SK-N-SH (cell line): ENCODE measurements at regions not wholly inside any gene's neighbourhood (a gene's known extent, or its start where the extent isn't known, plus 50 kb on each side); places are given as distances from the start of the nearest gene placed in this dataset.
A peak's percentile ranks its signal among the peaks of the same experiment; 100 is the strongest.

Source experiments
- CTCF ChIA-PET: fragments of 300-600, 350-600 bp; formaldehyde crosslinking; extraction: SDS; loops from one replicate; lab custom pipeline; 2021; lab: Yijun Ruan, JAX
- POLR2A ChIA-PET: fragments of 350-600 bp; sonication (Branson Sonifier 250); formaldehyde crosslinking; extraction: SDS; loops from one replicate; lab custom pipeline; 2020; ENCODE audit warnings: antibody characterized with exemption, inconsistent platforms; lab: Yijun Ruan, JAX
- DNase-seq: peaks from one replicate; pipeline ENCODE4 v3.0.0; 2012
- H2AFZ ChIP-seq: fragments of 200-600 bp; sonication (generic); 2 replicates; pipeline ENCODE4 v1.8.1; 2016; ENCODE audit warnings: antibody characterized with exemption, mild to moderate bottlenecking, low read depth
- H3F3A ChIP-seq: fragments of 200-600 bp; sonication (generic); replicated peaks from 2 replicates; pipeline ENCODE3; 2016; ENCODE audit warnings: antibody characterized with exemption, mild to moderate bottlenecking; ENCODE audit not compliant: insufficient read depth
- H3K27ac ChIP-seq, 2 experiments: fragments of 200-500 bp in 1 of 2; fragments of 200-600 bp in 1 of 2; sonication (Bioruptor generic) in 1 of 2; sonication (generic), shearing (Covaris generic) in 1 of 2; 2 replicates each; pipeline versions ENCODE4 v1.5.1 to v1.6.1; 2014 to 2016; ENCODE audit warnings: low read depth in 2 of 2, inconsistent platforms in 1 of 2, low read length in 1 of 2, mild to moderate bottlenecking in 1 of 2, mixed read lengths in 1 of 2
- H3K27me3 ChIP-seq: fragments of 200-600 bp; sonication (generic), shearing (Covaris generic); 2 replicates; pipeline ENCODE4 v1.6.1; 2016; ENCODE audit warnings: mixed run types; ENCODE audit not compliant: insufficient read depth
- H3K36me3 ChIP-seq, 2 experiments: fragments of 200-500 bp in 1 of 2; fragments of 200-600 bp in 1 of 2; sonication (Bioruptor generic) in 1 of 2; sonication (generic) in 1 of 2; replicated peaks in 1 of 2; 2 replicates each; pipeline versions ENCODE3 to v1.5.1; 2014 to 2016; ENCODE audit warnings: low read length in 1 of 2, mild to moderate bottlenecking in 1 of 2; ENCODE audit not compliant: insufficient read depth in 2 of 2, control insufficient read depth in 1 of 2
- H3K4me1 ChIP-seq, 2 experiments: fragments of 200-500 bp in 1 of 2; fragments of 200-600 bp in 1 of 2; sonication (Bioruptor generic) in 1 of 2; sonication (generic), shearing (Covaris generic) in 1 of 2; 2 replicates each; pipeline versions ENCODE4 v1.5.1 to v1.6.1; 2014 to 2016; ENCODE audit warnings: low read depth in 1 of 2, low read length in 1 of 2, mixed run types in 1 of 2; ENCODE audit not compliant: insufficient read depth in 2 of 2, control insufficient read depth in 1 of 2
- H3K4me2 ChIP-seq: fragments of 200-600 bp; sonication (generic), shearing (Covaris generic); 2 replicates; pipeline ENCODE4 v1.6.1; 2017; ENCODE audit warnings: mixed run types
- H3K4me3 ChIP-seq, 2 experiments: fragments of 200-500 bp in 1 of 2; fragments of 200-600 bp in 1 of 2; sonication (Bioruptor generic) in 1 of 2; sonication (generic), shearing (Covaris generic) in 1 of 2; 2 replicates each; pipeline versions ENCODE4 v1.5.1 to v1.8.1; 2014 to 2016; ENCODE audit warnings: low read depth in 2 of 2, inconsistent platforms in 1 of 2, low read length in 1 of 2, mild to moderate bottlenecking in 1 of 2, mixed read lengths in 1 of 2, moderate library complexity in 1 of 2
- H3K79me2 ChIP-seq: fragments of 200-600 bp; sonication (generic); 2 replicates; pipeline ENCODE4 v1.8.1; 2017; ENCODE audit warnings: mild to moderate bottlenecking; ENCODE audit not compliant: insufficient read depth
- H3K9ac ChIP-seq: fragments of 200-600 bp; sonication (generic); 2 replicates; pipeline ENCODE4 v1.6.1; 2017; ENCODE audit warnings: mixed run types
- H3K9me2 ChIP-seq: fragments of 200-600 bp; sonication (generic); 2 replicates; pipeline ENCODE4 v1.6.1; 2017; ENCODE audit warnings: mixed run types
- H3K9me3 ChIP-seq: fragments of 200-600 bp; sonication (generic); 2 replicates; pipeline ENCODE4 v1.6.1; 2017; ENCODE audit warnings: mixed run types, mild to moderate bottlenecking, moderate library complexity
- H4K20me1 ChIP-seq: fragments of 200-600 bp; sonication (generic); 2 replicates; pipeline ENCODE4 v1.6.1; 2017; ENCODE audit warnings: mild to moderate bottlenecking, mixed run types; ENCODE audit not compliant: insufficient read depth
- EP300 ChIP-seq, 2 experiments: IDR thresholded peaks; 2 replicates each; pipeline versions ENCODE4 v1.4.0 to v1.6.1; 2012; ENCODE audit warnings: borderline replicate concordance in 1 of 2, low read depth in 1 of 2, low read length in 1 of 2
- EZH2phosphoT487 ChIP-seq: fragments of 200-600 bp; sonication (generic); IDR thresholded peaks from 2 replicates; pipeline ENCODE4 v1.6.1; 2017; ENCODE audit warnings: low read depth, mixed run types, mild to moderate bottlenecking, antibody characterized with exemption, moderate library complexity, borderline replicate concordance
- FOXJ3 ChIP-seq: sonication (generic); formaldehyde crosslinking; IDR thresholded peaks from 2 replicates; pipeline ENCODE4 v1.5.1; 2020; ENCODE audit warnings: mild to moderate bottlenecking, missing genetic modification reagents
- FOXM1 ChIP-seq: IDR thresholded peaks from 2 replicates; pipeline ENCODE4 v1.4.0; 2012; ENCODE audit warnings: low read depth, mild to moderate bottlenecking
- GABPA ChIP-seq: IDR thresholded peaks from 2 replicates; pipeline ENCODE4 v1.4.0; 2012; ENCODE audit warnings: low read depth, mild to moderate bottlenecking
- GATA2 ChIP-seq: sonication (generic); formaldehyde crosslinking; IDR thresholded peaks from 2 replicates; pipeline ENCODE4 v1.5.0; 2020; ENCODE audit warnings: mild to moderate bottlenecking, missing genetic modification reagents
- IRF3 ChIP-seq: fragments of 150-350 bp; IDR thresholded peaks from 2 replicates; pipeline ENCODE4 v1.6.1; 2016; ENCODE audit warnings: mild to moderate bottlenecking, low read depth, low read length
- JUND ChIP-seq: IDR thresholded peaks from 2 replicates; pipeline ENCODE4 v1.4.0; 2012
- MEF2A ChIP-seq: IDR thresholded peaks from 2 replicates; pipeline ENCODE4 v1.4.0; 2012; ENCODE audit warnings: low read depth, borderline replicate concordance
- POLR2AphosphoS5 ChIP-seq: IDR thresholded peaks from 2 replicates; pipeline ENCODE4 v1.6.1; 2012; ENCODE audit warnings: low read depth, low read length
- RCOR1 ChIP-seq: fragments of 150-350 bp; IDR thresholded peaks from 2 replicates; pipeline ENCODE4 v1.6.1; 2017; ENCODE audit warnings: antibody characterized with exemption, low read length
- RXRA ChIP-seq: IDR thresholded peaks from 2 replicates; pipeline ENCODE4 v1.4.0; 2012; ENCODE audit warnings: low read depth, mild to moderate bottlenecking, borderline replicate concordance
- SMC3 ChIP-seq: IDR thresholded peaks from 2 replicates; pipeline ENCODE4 v1.6.1; 2012; ENCODE audit warnings: low read depth, low read length, improper control_type of control experiment
- TCF12 ChIP-seq: IDR thresholded peaks from 2 replicates; pipeline ENCODE4 v1.4.0; 2012
- WGBS: methylation state at CpG from one replicate; pipeline ENCODE4 v1.1.6; 2017; ENCODE audit warnings: low lambda C conversion rate; 5-methylcytosine and 5-hydroxymethylcytosine counted together
- TF ChIP-seq, protein P1 (sequence below): fragments of 150-350 bp; IDR thresholded peaks from 2 replicates; pipeline ENCODE4 v1.6.1; 2017; ENCODE audit warnings: antibody characterized with exemption, low read length, low read depth, borderline replicate concordance
- TF ChIP-seq, protein P2 (sequence below): IDR thresholded peaks from 2 replicates; pipeline ENCODE4 v1.6.1; 2012; ENCODE audit warnings: mild to moderate bottlenecking, low read depth, low read length, moderate library complexity

DNA sequence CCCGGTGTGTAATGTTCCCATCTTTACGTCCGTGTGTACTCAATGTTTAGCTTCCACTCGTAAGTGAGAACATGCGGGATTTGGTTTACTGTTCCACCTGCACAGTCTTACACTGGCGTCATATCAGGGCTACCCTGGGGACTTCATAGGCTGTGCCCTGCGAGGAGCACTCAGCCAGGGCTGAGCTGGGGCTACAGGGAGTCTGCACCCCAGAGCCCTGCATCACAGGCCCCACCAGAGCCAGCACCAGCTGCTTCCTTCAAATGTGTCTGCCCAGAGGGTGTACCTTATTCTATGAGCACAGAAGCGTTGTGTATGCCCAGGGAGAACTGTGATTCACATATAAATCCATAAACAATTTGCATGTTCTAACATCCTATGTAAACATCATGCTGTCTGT is 277.1 kb downstream of the TCERG1L start:
- Histone ChIP-seq H3K9ac (no peak overlapping the region), H3K4me3 (no peak overlapping the region), H3K9me2 (no peaks in the 10 kb centered on the region), H4K20me1 (no peaks in the 10 kb centered on the region), H3K27me3 (no peaks in the 10 kb centered on the region), H3K4me2 (no peak overlapping the region), H3K27ac (no peak overlapping the region), H2AFZ (no peak overlapping the region), H3K9me3 (no peaks in the 10 kb centered on the region), H3F3A (no peaks in the 10 kb centered on the region), H3K79me2 (no peaks in the 10 kb centered on the region), H3K36me3 (no peaks in the 10 kb centered on the region), H3K4me1 (peaks cover 0 to 7% of the 10 kb centered on the region in 2 experiments; a peak in 2 of 4 replicates)
- WGBS, result 48% methylated on average over 8 of the region's 8 CpGs
- TF ChIP-seq JUND (no peak), GABPA (no peak), POLR2AphosphoS5 (no peak), IRF3 (no peak), RCOR1 (no peak), RXRA (no peak), FOXM1 (no peak), GATA2 (CRISPR knock-in tag) (no peak), FOXJ3 (CRISPR knock-in tag) (no peak), MEF2A (no peak), TCF12 (no peak), SMC3 (no peak), EZH2phosphoT487 (no peak), EP300 (IDR thresholded peaks at IDR 0.05; ENCODE audit: borderline replicate concordance in 1 of 2, low read depth in 1 of 2, low read length in 1 of 2) (no peak)
- TF ChIP-seq, protein P1, sequence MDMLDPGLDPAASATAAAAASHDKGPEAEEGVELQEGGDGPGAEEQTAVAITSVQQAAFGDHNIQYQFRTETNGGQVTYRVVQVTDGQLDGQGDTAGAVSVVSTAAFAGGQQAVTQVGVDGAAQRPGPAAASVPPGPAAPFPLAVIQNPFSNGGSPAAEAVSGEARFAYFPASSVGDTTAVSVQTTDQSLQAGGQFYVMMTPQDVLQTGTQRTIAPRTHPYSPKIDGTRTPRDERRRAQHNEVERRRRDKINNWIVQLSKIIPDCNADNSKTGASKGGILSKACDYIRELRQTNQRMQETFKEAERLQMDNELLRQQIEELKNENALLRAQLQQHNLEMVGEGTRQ, result no peak
- TF ChIP-seq, protein P2, sequence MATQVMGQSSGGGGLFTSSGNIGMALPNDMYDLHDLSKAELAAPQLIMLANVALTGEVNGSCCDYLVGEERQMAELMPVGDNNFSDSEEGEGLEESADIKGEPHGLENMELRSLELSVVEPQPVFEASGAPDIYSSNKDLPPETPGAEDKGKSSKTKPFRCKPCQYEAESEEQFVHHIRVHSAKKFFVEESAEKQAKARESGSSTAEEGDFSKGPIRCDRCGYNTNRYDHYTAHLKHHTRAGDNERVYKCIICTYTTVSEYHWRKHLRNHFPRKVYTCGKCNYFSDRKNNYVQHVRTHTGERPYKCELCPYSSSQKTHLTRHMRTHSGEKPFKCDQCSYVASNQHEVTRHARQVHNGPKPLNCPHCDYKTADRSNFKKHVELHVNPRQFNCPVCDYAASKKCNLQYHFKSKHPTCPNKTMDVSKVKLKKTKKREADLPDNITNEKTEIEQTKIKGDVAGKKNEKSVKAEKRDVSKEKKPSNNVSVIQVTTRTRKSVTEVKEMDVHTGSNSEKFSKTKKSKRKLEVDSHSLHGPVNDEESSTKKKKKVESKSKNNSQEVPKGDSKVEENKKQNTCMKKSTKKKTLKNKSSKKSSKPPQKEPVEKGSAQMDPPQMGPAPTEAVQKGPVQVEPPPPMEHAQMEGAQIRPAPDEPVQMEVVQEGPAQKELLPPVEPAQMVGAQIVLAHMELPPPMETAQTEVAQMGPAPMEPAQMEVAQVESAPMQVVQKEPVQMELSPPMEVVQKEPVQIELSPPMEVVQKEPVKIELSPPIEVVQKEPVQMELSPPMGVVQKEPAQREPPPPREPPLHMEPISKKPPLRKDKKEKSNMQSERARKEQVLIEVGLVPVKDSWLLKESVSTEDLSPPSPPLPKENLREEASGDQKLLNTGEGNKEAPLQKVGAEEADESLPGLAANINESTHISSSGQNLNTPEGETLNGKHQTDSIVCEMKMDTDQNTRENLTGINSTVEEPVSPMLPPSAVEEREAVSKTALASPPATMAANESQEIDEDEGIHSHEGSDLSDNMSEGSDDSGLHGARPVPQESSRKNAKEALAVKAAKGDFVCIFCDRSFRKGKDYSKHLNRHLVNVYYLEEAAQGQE, result no peak
- ChIA-PET CTCF (no interaction called here), POLR2A (no interaction called here)
- peak; percentile 39 for DNase-seq
